ENCODE measurements at regions not wholly inside any gene's neighbourhood (a gene's known extent, or its start where the extent isn't known, plus 50 kb on each side); places are given as distances from the start of the nearest gene placed in this dataset.

GRCh38 chr17:22490399-22490798, 798.1 kb downstream of the KCNJ18 start:
- no peaks in the 10 kb centered on the region for H3K27me3 ChIP-seq
- no peak overlapping the region for H3K4me3 ChIP-seq
- no peak for DNase-seq
- H3K4me1 ChIP-seq = no peaks in the 10 kb centered on the region
- intact Hi-C loops (cut with DNase I) = no loop called here
- 20 to 51% methylated on average over 1 to 3 of the region's 3 CpGs for WGBS, 2 donors
- no peaks in the 10 kb centered on the region for H3K36me3 ChIP-seq
- peaks cover 0 to 32% (median 16%) of the 10 kb centered on the region in 3 donors for H3K9me3 ChIP-seq
- H3K27ac ChIP-seq = no peak overlapping the region
- TF ChIP-seq CTCF (IDR thresholded peaks at IDR 0.05) (no peak), POLR2A (IDR thresholded peaks at IDR 0.05) (no peak)

- no peak overlapping the region for H3K4me3 ChIP-seq
- whole genome bisulfite sequencing, 2 donors = 51 to 100% methylated on average over 1 to 4 of the region's 4 CpGs
- H3K9me3 ChIP-seq = peaks cover 0 to 31% (median 13%) of the 10 kb centered on the region in 3 donors
- H3K4me1 ChIP-seq = no peaks in the 10 kb centered on the region
- no peaks in the 10 kb centered on the region for H3K36me3 ChIP-seq
- TF ChIP-seq CTCF (IDR thresholded peaks at IDR 0.05) = no peak
- no peak for TF ChIP-seq POLR2A (IDR thresholded peaks at IDR 0.05)
- DNase-seq = no peak
- intact Hi-C loops (cut with DNase I) = no loop called here
- no peaks in the 10 kb centered on the region for H3K27me3 ChIP-seq
- no peak overlapping the region for H3K27ac ChIP-seq
Observed at GRCh38 chr17:22492331-22492730, 800.0 kb downstream of the KCNJ18 start.

GRCh38 chr17:22496450-22496849, 804.1 kb downstream of the KCNJ18 start:
- H3K4me1 ChIP-seq = no peaks in the 10 kb centered on the region
- TF ChIP-seq CTCF (IDR thresholded peaks at IDR 0.05) (no peak), POLR2A (IDR thresholded peaks at IDR 0.05) (no peak)
- H3K36me3 ChIP-seq = no peaks in the 10 kb centered on the region
- no peak overlapping the region for H3K4me3 ChIP-seq
- H3K9me3 ChIP-seq = peaks cover 0 to 13% (median 2%) of the 10 kb centered on the region in 3 donors
- H3K27ac ChIP-seq = no peak overlapping the region
- intact Hi-C loops (cut with DNase I) = no loop called here
- WGBS, 2 donors = 67 to 78% methylated on average over 5 of the region's 5 CpGs
- DNase-seq = no peak
- H3K27me3 ChIP-seq = no peaks in the 10 kb centered on the region

- Histone ChIP-seq H3K9me3 (peaks cover 0 to 30% (median 17%) of the 10 kb centered on the region in 3 donors), H3K4me1 (no peaks in the 10 kb centered on the region), H3K4me3 (no peak overlapping the region), H3K27me3 (no peaks in the 10 kb centered on the region), H3K36me3 (no peaks in the 10 kb centered on the region), H3K27ac (no peak overlapping the region)
- WGBS, 2 donors = 62 to 81% methylated on average over 4 to 5 of the region's 5 CpGs
- intact Hi-C loops (cut with DNase I) = no loop called here
- no peak for TF ChIP-seq CTCF (IDR thresholded peaks at IDR 0.05)
- no peak for TF ChIP-seq POLR2A (IDR thresholded peaks at IDR 0.05)
- no peak for DNase-seq
Observed at GRCh38 chr17:22503322-22503899, 811.1 kb downstream of the KCNJ18 start.

- Histone ChIP-seq H3K27ac (no peak overlapping the region), H3K4me1 (no peaks in the 10 kb centered on the region), H3K36me3 (no peaks in the 10 kb centered on the region), H3K27me3 (no peaks in the 10 kb centered on the region), H3K9me3 (peaks cover 0 to 33% (median 17%) of the 10 kb centered on the region in 3 donors), H3K4me3 (no peak overlapping the region)
- intact Hi-C loops (cut with DNase I) = no loop called here
- TF ChIP-seq CTCF (IDR thresholded peaks at IDR 0.05) (no peak), POLR2A (IDR thresholded peaks at IDR 0.05) (no peak)
- no peak for DNase-seq
- 69 to 88% methylated on average over 10 of the region's 10 CpGs for WGBS, 2 donors
Observed at GRCh38 chr17:22505660-22506059, 813.3 kb downstream of the KCNJ18 start.

All from esophagus squamous epithelium (tissue), 5 donors.